H9 (cell line): ENCODE measurements at regions not wholly inside any gene's neighbourhood (a gene's known extent, or its start where the extent isn't known, plus 50 kb on each side); places are given as distances from the start of the nearest gene placed in this dataset.

Experiments used
- DNase-seq: peaks from one replicate; pipeline ENCODE4 v3.0.0-alpha.2; 2017
- H2AFZ ChIP-seq: one replicate; pipeline ENCODE4 v1.6.1; 2013; ENCODE audit warnings: mild to moderate bottlenecking, low read length, control low read depth, moderate library complexity
- H2AK5ac ChIP-seq: 2 replicates; pipeline ENCODE4 v1.6.1; 2013; ENCODE audit warnings: low read length, control low read depth, mixed read lengths; ENCODE audit not compliant: insufficient read length
- H2BK120ac ChIP-seq: one replicate; pipeline ENCODE4 v1.6.1; 2013; ENCODE audit warnings: low read depth, mild to moderate bottlenecking, low read length, control low read depth, inconsistent platforms; ENCODE audit not compliant: poor library complexity, severe bottlenecking
- H2BK12ac ChIP-seq: 2 replicates; pipeline ENCODE4 v1.6.1; 2013; ENCODE audit warnings: low read length, control low read depth, mixed read lengths, low read depth; ENCODE audit not compliant: insufficient read length
- H2BK15ac ChIP-seq: 2 replicates; pipeline ENCODE4 v1.6.1; 2013; ENCODE audit warnings: low read depth, low read length, control low read depth
- H2BK20ac ChIP-seq: one replicate; pipeline ENCODE4 v1.6.1; 2013; ENCODE audit warnings: low read depth, mild to moderate bottlenecking, low read length, control low read depth, inconsistent platforms; ENCODE audit not compliant: poor library complexity, severe bottlenecking
- H2BK5ac ChIP-seq: 2 replicates; pipeline ENCODE4 v1.6.1; 2013; ENCODE audit warnings: low read length, control low read depth, mixed read lengths; ENCODE audit not compliant: insufficient read length
- H3K14ac ChIP-seq: 2 replicates; pipeline ENCODE4 v1.6.1; 2013; ENCODE audit warnings: low read length, control low read depth; ENCODE audit not compliant: insufficient read depth
- H3K18ac ChIP-seq: 2 replicates; pipeline ENCODE4 v1.6.1; 2013; ENCODE audit warnings: low read depth, mild to moderate bottlenecking, mixed read lengths, low read length, control low read depth; ENCODE audit not compliant: insufficient read length
- H3K23ac ChIP-seq: 2 replicates; pipeline ENCODE4 v1.6.1; 2013; ENCODE audit warnings: low read length, control low read depth, mixed read lengths, low read depth; ENCODE audit not compliant: insufficient read length
- H3K23me2 ChIP-seq: 2 replicates; pipeline ENCODE4 v1.6.1; 2013; ENCODE audit warnings: low read depth, mild to moderate bottlenecking, mixed read lengths, low read length, control low read depth; ENCODE audit not compliant: insufficient read length, poor library complexity, severe bottlenecking
- H3K27ac ChIP-seq: 2 replicates; pipeline ENCODE4 v1.5.1; 2013; ENCODE audit warnings: low read length, control low read depth, mixed read lengths, low read depth; ENCODE audit not compliant: insufficient read length
- H3K27me3 ChIP-seq: 2 replicates; pipeline ENCODE4 v1.6.1; 2013; ENCODE audit warnings: low read length, control low read depth, inconsistent platforms; ENCODE audit not compliant: insufficient read depth
- H3K4ac ChIP-seq: 2 replicates; pipeline ENCODE4 v1.6.1; 2013; ENCODE audit warnings: low read depth, mild to moderate bottlenecking, control low read depth, inconsistent platforms, low read length, moderate library complexity
- H3K4me1 ChIP-seq: 2 replicates; pipeline ENCODE4 v1.6.1; 2013; ENCODE audit warnings: low read length, control low read depth, inconsistent platforms; ENCODE audit not compliant: insufficient read depth
- H3K4me2 ChIP-seq: 2 replicates; pipeline ENCODE4 v1.6.1; 2013; ENCODE audit warnings: low read length, control low read depth, mixed read lengths; ENCODE audit not compliant: insufficient read length, insufficient read depth
- H3K56ac ChIP-seq: 2 replicates; pipeline ENCODE4 v1.6.1; 2013; ENCODE audit warnings: low read depth, mild to moderate bottlenecking, mixed read lengths, low read length, control low read depth; ENCODE audit not compliant: insufficient read length
- H3K79me1 ChIP-seq: 2 replicates; pipeline ENCODE4 v1.6.1; 2013; ENCODE audit warnings: low read depth, mild to moderate bottlenecking, moderate library complexity, low read length, control low read depth, inconsistent platforms; ENCODE audit not compliant: insufficient read depth, poor library complexity, severe bottlenecking
- H3K79me2 ChIP-seq: 2 replicates; pipeline ENCODE4 v1.6.1; 2013; ENCODE audit warnings: low read length, control low read depth, inconsistent platforms; ENCODE audit not compliant: insufficient read depth
- H3K9ac ChIP-seq: 2 replicates; pipeline ENCODE4 v1.6.1; 2013; ENCODE audit warnings: low read length, control low read depth, mixed read lengths; ENCODE audit not compliant: insufficient read length; ENCODE audit errors: extremely low read depth
- H3K9me3 ChIP-seq: one replicate; pipeline ENCODE4 v1.6.1; 2013; ENCODE audit warnings: low read depth, low read length, inconsistent platforms; ENCODE audit not compliant: control insufficient read depth
- H3T11ph ChIP-seq: one replicate; pipeline ENCODE4 v1.6.1; 2013; ENCODE audit warnings: mild to moderate bottlenecking, low read length, control low read depth, inconsistent platforms
- H4K20me1 ChIP-seq: one replicate; pipeline ENCODE4 v1.6.1; 2013; ENCODE audit not compliant: control insufficient read depth, insufficient read length, insufficient read depth
- H4K5ac ChIP-seq: 2 replicates; pipeline ENCODE4 v1.6.1; 2013; ENCODE audit warnings: low read depth, mild to moderate bottlenecking, mixed read lengths, low read length, control low read depth; ENCODE audit not compliant: insufficient read length
- H4K8ac ChIP-seq: replicated peaks from 2 replicates; pipeline ENCODE4 v1.6.1; 2013; ENCODE audit warnings: low read length, control low read depth, mixed read lengths, low read depth; ENCODE audit not compliant: insufficient read length
- H4K91ac ChIP-seq: 2 replicates; pipeline ENCODE4 v1.6.1; 2013; ENCODE audit warnings: low read depth, mild to moderate bottlenecking, moderate library complexity, mixed read lengths, low read length, control low read depth; ENCODE audit not compliant: insufficient read length
- H3K27ac Mint-ChIP-seq, 3 experiments: 2 replicates in 2 of 3; 3 replicates in 1 of 3; pipeline ENCODE4 v1.8.0; 2020 to 2021; ENCODE audit warnings: mixed read lengths in 3 of 3, mild to moderate bottlenecking in 1 of 3, moderate library complexity in 1 of 3
- H3K27me3 Mint-ChIP-seq: 2 replicates; pipeline ENCODE4 v1.8.0; 2021; ENCODE audit warnings: low read depth, mild to moderate bottlenecking, moderate library complexity, mixed read lengths
- H3K36me3 Mint-ChIP-seq, 3 experiments: 2 replicates in 2 of 3; 3 replicates in 1 of 3; pipeline ENCODE4 v1.8.0; 2020 to 2021; ENCODE audit warnings: low read depth in 3 of 3, mixed read lengths in 3 of 3; ENCODE audit not compliant: insufficient read depth in 1 of 3
- H3K4me1 Mint-ChIP-seq, 2 experiments: 2 replicates each; pipeline ENCODE4 v1.8.0; 2020; ENCODE audit warnings: mixed read lengths in 2 of 2
- H3K4me3 Mint-ChIP-seq, 2 experiments: 2 replicates in 1 of 2; 3 replicates in 1 of 2; pipeline ENCODE4 v1.8.0; 2020 to 2021; ENCODE audit warnings: mild to moderate bottlenecking in 2 of 2, mixed read lengths in 2 of 2, moderate library complexity in 1 of 2
- H3K9me3 Mint-ChIP-seq, 2 experiments: 2 replicates in 1 of 2; 3 replicates in 1 of 2; pipeline ENCODE4 v1.8.0; 2020; ENCODE audit warnings: mild to moderate bottlenecking in 2 of 2, mixed read lengths in 2 of 2, moderate library complexity in 1 of 2
- WGBS: extraction: QIAGEN DNeasy Blood & Tissue Kit; methylation state at CpG from one replicate; pipeline ENCODE4 v1.1.7; 2013; ENCODE audit warnings: missing lambda C conversion rate, low lambda C conversion rate, mixed read lengths; ENCODE audit not compliant: insufficient read length; ENCODE audit errors: extremely low coverage; 5-methylcytosine and 5-hydroxymethylcytosine counted together
- TF ChIP-seq, protein P1 (sequence below): fragments of 200-600 bp; sonication (generic); conservative IDR thresholded peaks from 3 replicates; pipeline ENCODE4 v1.8.0; 2021; ENCODE audit warnings: antibody characterized with exemption, mild to moderate bottlenecking

DNA sequence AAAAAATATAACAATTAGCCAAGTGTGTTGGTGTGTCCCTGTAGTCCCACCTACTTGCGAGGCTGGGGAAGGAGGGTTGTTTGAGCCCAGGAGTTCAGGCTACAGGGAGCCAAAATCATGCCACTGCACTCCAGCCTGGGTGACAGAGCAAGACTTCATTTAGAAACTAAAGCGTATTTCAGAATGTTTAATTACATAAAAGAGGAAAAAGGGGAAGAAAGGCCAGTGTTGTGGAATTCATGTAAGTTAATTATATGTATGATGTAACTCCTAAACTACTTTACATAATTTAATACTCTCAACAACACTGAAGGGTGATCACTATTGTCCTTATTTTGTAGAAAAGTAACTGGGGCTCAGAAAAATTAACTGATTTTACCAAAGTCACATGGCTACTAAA, 67.2 kb upstream of the HOPX start:
- Histone ChIP-seq H3K9ac (no peak overlapping the region), H3K27ac (no peak overlapping the region), H2BK5ac (no peak overlapping the region), H3K9me3 (no peaks in the 10 kb centered on the region), H3K56ac (no peak overlapping the region), H3K4me2 (no peak overlapping the region), H3T11ph (no peak overlapping the region), H2AK5ac (no peak overlapping the region), H4K91ac (no peak overlapping the region), H2BK12ac (no peak overlapping the region), H2BK20ac (no peak overlapping the region), H2BK120ac (no peak overlapping the region), H3K4ac (no peak overlapping the region), H4K20me1 (no peaks in the 10 kb centered on the region), H3K18ac (no peak overlapping the region), H3K23me2 (no peaks in the 10 kb centered on the region), H3K27me3 (no peaks in the 10 kb centered on the region), H2BK15ac (no peak overlapping the region), H3K79me1 (no peaks in the 10 kb centered on the region), H4K8ac (no peak overlapping the region), H4K5ac (no peak overlapping the region), H2AFZ (no peak overlapping the region), H3K23ac (no peak overlapping the region), H3K14ac (no peak overlapping the region), H3K4me1 (no peaks in the 10 kb centered on the region), H3K79me2 (no peaks in the 10 kb centered on the region)
- Mint-ChIP-seq H3K4me1 (peaks cover 8 to 18% of the 10 kb centered on the region in 2 experiments), H3K36me3 (0 out of 7 replicates have a peak, but pooled peaks cover 0 to 4% (median 0%) of the 10 kb centered on the region in 3 experiments), H3K27ac (no peak overlapping the region), H3K27me3 (no peaks in the 10 kb centered on the region; the same call in none of the 2 replicates), H3K9me3 (peaks cover 0 to 3% of the 10 kb centered on the region in 2 experiments; a peak in 1 of 5 replicates), H3K4me3 (no peak overlapping the region)
- WGBS, result no CpG with 5 or more reads among the region's 2 CpGs
- DNase-seq, result no peak
- TF ChIP-seq, protein P1, sequence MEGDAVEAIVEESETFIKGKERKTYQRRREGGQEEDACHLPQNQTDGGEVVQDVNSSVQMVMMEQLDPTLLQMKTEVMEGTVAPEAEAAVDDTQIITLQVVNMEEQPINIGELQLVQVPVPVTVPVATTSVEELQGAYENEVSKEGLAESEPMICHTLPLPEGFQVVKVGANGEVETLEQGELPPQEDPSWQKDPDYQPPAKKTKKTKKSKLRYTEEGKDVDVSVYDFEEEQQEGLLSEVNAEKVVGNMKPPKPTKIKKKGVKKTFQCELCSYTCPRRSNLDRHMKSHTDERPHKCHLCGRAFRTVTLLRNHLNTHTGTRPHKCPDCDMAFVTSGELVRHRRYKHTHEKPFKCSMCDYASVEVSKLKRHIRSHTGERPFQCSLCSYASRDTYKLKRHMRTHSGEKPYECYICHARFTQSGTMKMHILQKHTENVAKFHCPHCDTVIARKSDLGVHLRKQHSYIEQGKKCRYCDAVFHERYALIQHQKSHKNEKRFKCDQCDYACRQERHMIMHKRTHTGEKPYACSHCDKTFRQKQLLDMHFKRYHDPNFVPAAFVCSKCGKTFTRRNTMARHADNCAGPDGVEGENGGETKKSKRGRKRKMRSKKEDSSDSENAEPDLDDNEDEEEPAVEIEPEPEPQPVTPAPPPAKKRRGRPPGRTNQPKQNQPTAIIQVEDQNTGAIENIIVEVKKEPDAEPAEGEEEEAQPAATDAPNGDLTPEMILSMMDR, result no peak
